ENCODE measurements at regions not wholly inside any gene's neighbourhood (a gene's known extent, or its start where the extent isn't known, plus 50 kb on each side); places are given as distances from the start of the nearest gene placed in this dataset.
A peak's percentile ranks its signal among the peaks of the same experiment; 100 is the strongest.
"Not testable (repeated sequence)": the region's sequence is repeated elsewhere in the genome, so short reads cannot be mapped to it uniquely, and the experiment has no call there.

- DNase-seq: peak in 1 of 3 donors; percentile 24
These were observed 552.2 kb upstream of the NCAM2 start for GRCh38 chr21:20445971-20446370.

- no peak for DNase-seq
These were observed 547.2 kb upstream of the NCAM2 start for GRCh38 chr21:20451046-20451445.

DNA sequence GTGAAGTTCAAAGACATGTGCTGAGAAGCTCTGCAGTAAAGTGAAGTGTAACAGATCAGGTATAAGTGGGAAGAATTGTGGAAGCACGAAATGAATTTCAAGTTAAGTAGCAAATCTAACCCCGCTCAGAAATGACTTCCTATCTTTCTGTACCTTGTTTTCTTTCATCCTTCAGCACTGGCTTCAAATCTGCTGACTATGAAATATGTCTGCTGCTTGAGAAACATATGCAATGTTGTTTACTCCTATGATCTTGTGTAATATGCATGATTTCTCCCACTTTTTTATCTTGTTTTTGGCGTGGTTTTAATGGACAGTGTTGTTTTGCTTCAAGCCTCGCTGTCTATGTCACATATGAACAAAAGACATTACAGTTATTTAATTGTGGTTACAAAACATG lies 545.3 kb upstream of the NCAM2 start:
- no peak for DNase-seq

DNA sequence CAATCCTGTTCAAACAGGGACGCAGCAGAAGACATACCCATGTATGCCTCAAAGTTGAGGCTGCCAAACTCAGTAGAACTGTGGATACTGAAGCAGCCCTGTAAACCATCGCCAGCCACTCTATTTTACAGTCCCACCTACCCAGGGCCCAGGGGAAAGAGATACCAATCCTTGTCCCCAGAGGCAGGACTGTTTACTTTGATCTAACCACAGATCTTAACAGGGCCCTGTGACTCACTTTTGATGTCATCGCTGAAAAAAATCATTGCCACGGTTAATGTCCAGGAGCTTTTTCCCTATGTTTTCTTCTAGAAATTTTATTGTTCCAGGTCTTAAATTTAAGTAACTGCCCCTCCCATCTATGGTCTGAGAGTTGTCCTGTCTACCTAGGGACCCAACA lies 538.4 kb upstream of the NCAM2 start:
- DNase-seq: no peak

- DNase-seq: no peak
These were observed 534.8 kb upstream of the NCAM2 start for GRCh38 chr21:20463362-20463761.

GRCh38 chr21:20469361-20469760 lies 528.8 kb upstream of the NCAM2 start:
- DNase-seq: no peak

DNA sequence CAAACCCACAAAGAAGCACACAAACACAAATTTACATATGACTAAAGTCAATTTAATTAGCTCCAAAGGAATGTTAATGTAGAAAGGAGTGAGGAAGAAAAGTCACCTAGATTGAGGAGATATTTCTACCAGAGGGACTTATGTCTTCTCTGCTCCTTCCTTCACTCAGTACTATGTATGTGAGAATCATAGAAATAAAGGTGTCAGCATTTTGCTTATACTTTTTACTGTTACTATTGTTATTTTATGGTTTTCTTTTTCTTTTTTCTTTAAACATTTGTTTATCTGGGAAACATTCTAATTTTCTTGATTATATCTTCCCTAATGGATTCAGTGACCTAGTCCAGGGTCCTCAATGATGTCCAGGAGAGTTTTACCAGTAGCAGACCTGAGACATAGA lies 511.9 kb upstream of the NCAM2 start:
- DNase-seq: no peak

- DNase-seq: not testable (repeated sequence)
These were observed 495.3 kb upstream of the NCAM2 start for GRCh38 chr21:20502915-20503314.

DNA sequence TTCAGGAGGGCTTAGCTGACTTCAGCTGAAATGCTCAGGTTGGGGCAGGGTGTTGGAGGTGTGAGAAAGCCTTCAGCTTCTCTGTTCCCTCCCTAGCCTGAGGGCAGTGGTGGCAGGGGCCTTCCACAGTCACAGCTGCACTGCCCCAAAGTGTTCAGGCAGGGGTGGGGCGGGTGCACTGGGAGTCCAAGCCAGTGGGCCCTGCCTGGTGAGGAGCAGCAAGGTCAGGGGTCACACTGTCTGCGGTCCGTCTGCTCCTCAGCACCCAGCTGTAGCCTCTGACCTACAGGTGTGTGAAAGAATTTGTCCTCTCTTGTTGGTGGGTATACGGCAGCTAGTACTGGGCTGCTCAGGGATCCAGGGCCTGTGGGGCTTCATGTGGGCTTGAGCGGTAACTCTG lies 490.4 kb upstream of the NCAM2 start:
- DNase-seq: no peak

DNA sequence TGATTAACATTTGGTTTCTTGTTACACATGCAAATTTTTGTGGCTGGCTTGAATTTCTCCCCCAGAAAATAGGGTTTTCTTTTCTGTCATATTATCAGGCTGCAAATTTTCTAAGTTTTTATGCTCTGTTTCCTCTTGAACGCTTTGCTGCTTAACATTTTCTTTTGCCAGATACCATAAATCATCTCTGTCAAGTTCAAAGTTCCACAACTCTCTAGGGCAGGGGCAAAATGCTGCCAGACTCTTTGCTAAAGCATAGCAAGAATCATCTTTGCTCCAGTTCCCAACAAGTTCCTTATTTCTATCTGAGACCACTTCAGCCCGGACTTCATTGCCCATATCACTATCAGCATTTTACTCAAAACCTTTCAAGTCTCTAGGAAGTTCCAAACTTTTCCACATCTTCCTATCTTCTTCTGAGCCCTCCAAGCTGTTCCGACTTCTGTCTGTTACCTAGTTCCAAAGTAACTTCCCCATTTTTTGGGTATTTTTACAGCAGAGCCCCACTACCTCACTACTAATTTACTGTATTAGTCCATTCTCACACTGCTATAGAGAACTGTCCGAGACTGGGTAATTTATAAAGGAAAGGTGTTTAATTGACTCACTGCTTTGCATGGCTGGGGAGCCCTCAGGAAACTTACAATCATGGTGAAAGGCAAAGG lies 486.9 kb upstream of the NCAM2 start:
- no peak for DNase-seq

DNA sequence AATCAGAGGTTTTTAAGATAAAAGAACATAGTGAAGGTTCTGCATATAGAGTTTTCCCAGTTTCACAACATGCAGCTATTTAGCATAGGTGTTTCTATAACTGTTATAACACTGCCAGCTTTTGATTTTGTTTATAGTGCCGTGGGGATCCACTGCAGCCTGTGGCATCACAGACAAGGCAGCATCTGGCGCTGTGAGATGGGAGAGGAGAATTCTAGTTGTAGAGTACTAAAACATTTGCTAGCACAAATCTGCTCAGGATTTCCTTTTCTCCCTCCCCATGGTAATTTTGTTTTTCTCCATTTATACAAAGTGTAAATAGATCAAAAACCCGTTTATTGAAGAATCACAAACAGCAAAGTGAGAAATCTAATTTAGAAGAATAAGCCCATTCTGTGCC lies 482.8 kb upstream of the NCAM2 start:
- no peak for DNase-seq

GRCh38 chr21:20519076-20519475 lies 479.1 kb upstream of the NCAM2 start:
- no peak for DNase-seq

GRCh38 chr21:20522611-20523010 lies 475.6 kb upstream of the NCAM2 start:
- DNase-seq: no peak

DNA sequence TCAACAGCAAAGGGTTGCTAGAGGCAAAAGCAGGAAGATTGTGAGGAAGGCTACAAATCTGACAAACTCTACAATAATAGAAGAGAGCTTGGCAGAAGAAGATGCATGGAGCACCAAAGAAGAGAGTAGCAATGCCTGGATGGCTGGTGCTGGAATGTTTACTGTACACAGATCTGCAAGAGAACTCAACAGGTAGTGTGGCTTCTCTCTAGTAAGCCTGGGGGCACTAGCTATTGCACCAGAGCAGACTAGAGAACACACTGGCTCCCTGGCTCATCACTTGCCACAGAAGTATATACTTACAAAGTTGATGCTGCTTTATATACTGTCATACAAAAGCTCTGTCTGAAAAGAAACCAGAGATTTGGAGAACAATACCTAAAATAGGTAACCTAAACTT lies 475.0 kb upstream of the NCAM2 start:
- DNase-seq: no peak

GRCh38 chr21:20527731-20528460 lies 470.3 kb upstream of the NCAM2 start:
- DNase-seq: no peak

- DNase-seq: no peak
These were observed 461.1 kb upstream of the NCAM2 start for GRCh38 chr21:20537130-20537529.

DNA sequence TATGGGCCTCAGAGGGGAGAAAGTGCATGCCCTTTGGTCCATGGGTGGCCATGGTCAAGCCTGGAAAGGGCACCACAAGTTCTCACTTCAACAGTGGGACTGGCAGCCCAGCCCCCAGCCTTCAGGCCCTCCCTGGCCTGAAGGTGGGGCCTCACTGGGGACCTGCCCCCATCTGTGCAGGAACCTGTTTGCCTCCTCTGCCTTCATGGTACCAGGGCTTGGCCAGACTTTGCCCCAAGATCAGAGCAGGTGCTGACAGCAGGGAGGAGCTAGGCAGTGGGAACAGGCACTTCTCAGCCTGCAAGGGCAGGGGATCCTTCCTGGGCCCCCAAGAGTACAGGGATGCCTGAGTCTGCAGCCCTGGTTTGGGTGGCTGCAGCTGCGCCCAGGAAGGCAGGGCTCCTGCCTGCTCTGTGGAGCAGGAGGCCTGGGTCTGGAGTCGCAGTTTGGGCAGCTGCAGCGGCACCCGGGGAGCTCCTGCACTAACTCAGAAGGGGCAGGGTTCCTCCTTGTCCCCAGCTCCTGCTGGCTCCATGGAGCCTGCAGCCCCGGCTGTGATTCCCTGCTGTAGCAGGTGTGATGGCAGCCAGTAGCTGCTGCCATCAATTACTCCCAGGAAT lies 460.1 kb upstream of the NCAM2 start:
- no peak for DNase-seq

DNA sequence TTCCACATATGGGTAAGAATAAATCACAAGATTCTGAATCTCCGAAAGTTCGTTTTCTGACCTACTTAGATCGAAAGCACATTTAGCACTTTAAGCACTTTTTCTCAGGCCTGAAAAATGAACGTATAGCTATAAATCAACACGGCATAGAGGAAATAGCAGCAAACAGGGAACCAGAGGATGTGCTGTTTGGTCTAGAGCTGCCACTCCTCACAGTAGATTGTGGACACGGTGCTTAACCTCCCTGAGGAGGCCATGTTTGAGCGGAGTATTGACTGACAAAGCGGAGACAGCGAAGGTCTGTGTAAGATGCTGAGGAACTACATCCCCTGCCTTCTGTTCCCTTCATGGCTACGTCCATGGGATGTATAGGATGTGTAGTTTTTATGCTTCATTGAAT lies 452.8 kb upstream of the NCAM2 start:
- DNase-seq: no peak

GRCh38 chr21:20551939-20552338 lies 446.3 kb upstream of the NCAM2 start:
- no peak for DNase-seq

DNA sequence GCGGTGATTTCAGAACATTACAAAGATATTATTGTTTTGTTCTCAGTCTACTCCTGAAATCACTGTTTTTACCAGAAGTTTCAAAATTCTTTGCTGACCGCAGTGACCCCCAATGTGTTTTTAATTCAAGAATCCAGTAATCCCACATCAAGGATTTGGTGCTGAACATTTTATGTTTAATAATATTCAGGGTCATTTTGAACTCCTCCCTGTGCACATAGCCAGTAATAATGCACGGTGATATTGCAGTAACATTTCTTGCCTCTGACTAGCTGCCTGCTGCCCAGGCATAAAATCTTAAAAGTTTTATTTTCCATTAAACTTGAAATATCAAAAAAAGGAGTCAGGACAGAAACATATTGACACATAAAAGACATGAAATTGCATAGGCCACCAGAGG lies 443.4 kb upstream of the NCAM2 start:
- no peak for DNase-seq

DNA sequence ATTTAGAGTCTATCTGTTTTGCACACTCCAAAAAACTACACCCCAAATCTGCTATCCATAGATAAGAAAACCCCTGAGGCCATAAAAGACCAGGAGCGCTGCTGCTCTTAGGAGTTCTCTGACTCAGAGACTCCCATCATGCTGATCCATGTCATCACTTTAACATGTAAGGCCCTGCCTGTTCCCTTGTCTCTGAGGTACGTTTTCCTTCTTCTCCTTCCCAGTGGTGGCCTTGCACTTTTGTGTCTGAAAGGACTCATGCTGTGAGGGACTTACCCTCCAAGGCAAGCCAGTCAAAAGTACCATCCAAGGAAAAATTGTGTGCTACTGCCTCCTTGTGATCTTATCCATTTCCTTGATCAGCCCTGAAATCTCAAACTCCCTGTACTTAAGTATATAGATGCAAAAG lies 427.4 kb upstream of the NCAM2 start:
- no peak for DNase-seq

DNA sequence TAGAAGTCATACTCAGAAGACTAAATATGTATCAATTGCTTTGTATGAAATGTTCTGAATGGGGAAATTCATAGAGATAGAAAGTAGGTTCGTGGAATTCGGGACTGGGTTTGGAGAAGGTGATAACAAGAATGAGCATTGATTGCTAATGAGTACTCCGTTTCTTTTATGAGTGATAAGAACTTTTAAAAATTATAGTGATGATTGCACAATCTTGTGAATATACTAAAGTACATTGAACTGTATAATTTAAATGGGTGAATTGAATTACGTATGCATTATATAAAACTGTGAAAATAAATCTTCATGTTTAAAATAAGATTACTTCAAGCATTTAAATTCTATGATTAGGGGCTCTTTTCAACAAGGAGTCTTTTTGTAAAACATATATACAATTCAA lies 425.6 kb upstream of the NCAM2 start:
- no peak for DNase-seq

GRCh38 chr21:20581361-20581760 lies 416.8 kb upstream of the NCAM2 start:
- no peak for DNase-seq

GRCh38 chr21:20591284-20591683 lies 406.9 kb upstream of the NCAM2 start:
- DNase-seq: no peak

All from suppressor macrophage treated with lipopolysaccharide for 1 hour (primary cell).